ENCODE measurements at regions not wholly inside any gene's neighbourhood (a gene's known extent, or its start where the extent isn't known, plus 50 kb on each side); places are given as distances from the start of the nearest gene placed in this dataset.

GRCh38 chr3:87045473-87045872, 54.5 kb upstream of the VGLL3 start:
- TF ChIP-seq CTCF (conservative IDR thresholded peaks at IDR 0.05; ENCODE audit: low read length) (no peak), EZH2phosphoT487 (IDR thresholded peaks at IDR 0.05; ENCODE audit: borderline replicate concordance, low read depth, low read length) (no peak)

All from OCI-LY7 (cell line).